Esophagus squamous epithelium (tissue), 4 donors: ENCODE measurements at regions not wholly inside any gene's neighbourhood (a gene's known extent, or its start where the extent isn't known, plus 50 kb on each side); places are given as distances from the start of the nearest gene placed in this dataset.

Source experiments
- POLR2A ChIP-seq, 4 donors: fragments of 450-650 bp; IDR thresholded peaks; one replicate each; pipeline ENCODE4 v1.6.1; 2017; ENCODE audit warnings: antibody characterized with exemption in 4 of 4, mild to moderate bottlenecking in 4 of 4, moderate library complexity in 3 of 4
- TF ChIP-seq, protein P1 (sequence below), 6 experiments: fragments of 450-650 bp in 4 of 6; fragments of 200-600 bp in 2 of 6; sonication (generic) in 2 of 6; IDR thresholded peaks; one replicate each; pipeline ENCODE4 v1.5.1; 2016 to 2019; ENCODE audit warnings: antibody characterized with exemption in 6 of 6, mild to moderate bottlenecking in 4 of 6, moderate library complexity in 4 of 6

DNA sequence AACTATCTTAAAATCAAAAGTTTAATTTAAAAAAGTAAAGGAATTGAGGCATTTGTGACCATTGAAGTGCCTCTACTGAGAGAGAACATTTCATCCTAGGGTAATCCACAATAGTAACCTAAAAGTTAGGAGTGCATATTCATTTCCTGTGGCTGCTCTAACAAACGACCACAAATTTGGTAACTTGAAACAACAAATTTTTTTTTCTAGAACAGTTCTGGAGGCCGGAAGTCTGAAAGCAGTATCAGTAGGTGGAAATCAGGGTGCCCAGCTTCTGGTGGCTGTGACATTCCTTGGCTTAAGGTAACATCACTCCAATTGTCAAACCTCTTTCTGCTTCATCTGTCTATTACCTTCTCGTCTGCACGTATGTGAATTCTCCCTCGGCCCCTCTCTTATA is 67.1 kb upstream of the SSBP2 start:
- TF ChIP-seq, protein P1, sequence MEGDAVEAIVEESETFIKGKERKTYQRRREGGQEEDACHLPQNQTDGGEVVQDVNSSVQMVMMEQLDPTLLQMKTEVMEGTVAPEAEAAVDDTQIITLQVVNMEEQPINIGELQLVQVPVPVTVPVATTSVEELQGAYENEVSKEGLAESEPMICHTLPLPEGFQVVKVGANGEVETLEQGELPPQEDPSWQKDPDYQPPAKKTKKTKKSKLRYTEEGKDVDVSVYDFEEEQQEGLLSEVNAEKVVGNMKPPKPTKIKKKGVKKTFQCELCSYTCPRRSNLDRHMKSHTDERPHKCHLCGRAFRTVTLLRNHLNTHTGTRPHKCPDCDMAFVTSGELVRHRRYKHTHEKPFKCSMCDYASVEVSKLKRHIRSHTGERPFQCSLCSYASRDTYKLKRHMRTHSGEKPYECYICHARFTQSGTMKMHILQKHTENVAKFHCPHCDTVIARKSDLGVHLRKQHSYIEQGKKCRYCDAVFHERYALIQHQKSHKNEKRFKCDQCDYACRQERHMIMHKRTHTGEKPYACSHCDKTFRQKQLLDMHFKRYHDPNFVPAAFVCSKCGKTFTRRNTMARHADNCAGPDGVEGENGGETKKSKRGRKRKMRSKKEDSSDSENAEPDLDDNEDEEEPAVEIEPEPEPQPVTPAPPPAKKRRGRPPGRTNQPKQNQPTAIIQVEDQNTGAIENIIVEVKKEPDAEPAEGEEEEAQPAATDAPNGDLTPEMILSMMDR (IDR thresholded peaks at IDR 0.05): no peak
- TF ChIP-seq POLR2A (IDR thresholded peaks at IDR 0.05): no peak
